Nephron progenitor cell (in vitro differentiated cells): ENCODE measurements at regions not wholly inside any gene's neighbourhood (a gene's known extent, or its start where the extent isn't known, plus 50 kb on each side); places are given as distances from the start of the nearest gene placed in this dataset.

Source experiments
- DNase-seq: peaks from one replicate; pipeline ENCODE4 v3.0.0; 2021
- H3K27ac Mint-ChIP-seq: 2 replicates; pipeline ENCODE4 v1.8.0; 2021; ENCODE audit warnings: mild to moderate bottlenecking, moderate library complexity, mixed read lengths
- H3K27me3 Mint-ChIP-seq: 2 replicates; pipeline ENCODE4 v1.8.0; 2021; ENCODE audit warnings: mild to moderate bottlenecking, low read depth, mixed read lengths; ENCODE audit not compliant: poor library complexity
- H3K36me3 Mint-ChIP-seq: 2 replicates; pipeline ENCODE4 v1.8.0; 2021; ENCODE audit warnings: low read depth, mixed read lengths
- H3K4me1 Mint-ChIP-seq: 2 replicates; pipeline ENCODE4 v1.8.0; 2021; ENCODE audit warnings: mixed read lengths
- H3K4me3 Mint-ChIP-seq: 2 replicates; pipeline ENCODE4 v1.8.0; 2021; ENCODE audit warnings: mild to moderate bottlenecking, moderate library complexity, mixed read lengths
- H3K9me3 Mint-ChIP-seq: 2 replicates; pipeline ENCODE4 v1.8.0; 2021; ENCODE audit warnings: mild to moderate bottlenecking, moderate library complexity, mixed read lengths
- CTCF ChIP-seq: fragments of 200-600 bp; sonication (generic); IDR thresholded peaks from 2 replicates; pipeline ENCODE4 v1.5.0; 2021; ENCODE audit warnings: antibody characterized with exemption

GRCh38 chr4:154125340-154125739 is 336.5 kb upstream of the SFRP2 start:
- TF ChIP-seq CTCF = no peak
- no peaks in the 10 kb centered on the region for H3K36me3 Mint-ChIP-seq

GRCh38 chr4:154124539-154125255 is 335.8 kb upstream of the SFRP2 start:
- no peak for TF ChIP-seq CTCF
- Mint-ChIP-seq H3K9me3 (peaks cover 10% of the 10 kb centered on the region), H3K27me3 (peaks cover 24% of the 10 kb centered on the region), H3K27ac (no peak overlapping the region), H3K36me3 (no peaks in the 10 kb centered on the region), H3K4me1 (no peaks in the 10 kb centered on the region), H3K4me3 (no peak overlapping the region)
- no peak for DNase-seq

More at GRCh38 chr4:154125340-154125739, 336.5 kb upstream of the SFRP2 start:
- no peak overlapping the region for H3K27ac Mint-ChIP-seq
- no peak overlapping the region for H3K4me3 Mint-ChIP-seq
- no peaks in the 10 kb centered on the region for H3K4me1 Mint-ChIP-seq
- no peak for DNase-seq
- H3K27me3 Mint-ChIP-seq = peaks cover 21% of the 10 kb centered on the region
- H3K9me3 Mint-ChIP-seq = peaks cover 10% of the 10 kb centered on the region

- Mint-ChIP-seq H3K4me1 (no peaks in the 10 kb centered on the region), H3K27ac (no peak overlapping the region), H3K27me3 (peaks cover 20% of the 10 kb centered on the region), H3K9me3 (peaks cover 10% of the 10 kb centered on the region), H3K4me3 (no peak overlapping the region), H3K36me3 (no peaks in the 10 kb centered on the region)
- DNase-seq = no peak
- TF ChIP-seq CTCF = no peak
Measured at GRCh38 chr4:154123897-154124296, 335.0 kb upstream of the SFRP2 start.

- TF ChIP-seq CTCF = no peak
- no peaks in the 10 kb centered on the region for H3K36me3 Mint-ChIP-seq
- no peak for DNase-seq
- H3K4me1 Mint-ChIP-seq = no peaks in the 10 kb centered on the region
- no peak overlapping the region for H3K27ac Mint-ChIP-seq
- peaks cover 8% of the 10 kb centered on the region for H3K27me3 Mint-ChIP-seq
- H3K4me3 Mint-ChIP-seq = no peak overlapping the region
- H3K9me3 Mint-ChIP-seq = no peaks in the 10 kb centered on the region
Measured at GRCh38 chr4:154120690-154121345, 331.9 kb upstream of the SFRP2 start.

- Mint-ChIP-seq H3K27me3 (peaks cover 6% of the 10 kb centered on the region), H3K4me1 (no peaks in the 10 kb centered on the region)
- no peak for TF ChIP-seq CTCF
Measured at GRCh38 chr4:154120006-154120676, 331.3 kb upstream of the SFRP2 start.

More at GRCh38 chr4:154120006-154120676, 331.3 kb upstream of the SFRP2 start:
- no peak overlapping the region for H3K27ac Mint-ChIP-seq
- H3K4me3 Mint-ChIP-seq = no peak overlapping the region
- no peaks in the 10 kb centered on the region for H3K9me3 Mint-ChIP-seq
- no peaks in the 10 kb centered on the region for H3K36me3 Mint-ChIP-seq
- DNase-seq = no peak
